Activated B cell treated with CpG ODN at 0.5 μM for 24 hours (primary cell): ENCODE measurements at regions not wholly inside any gene's neighbourhood (a gene's known extent, or its start where the extent isn't known, plus 50 kb on each side); places are given as distances from the start of the nearest gene placed in this dataset.

Source experiments
- ATAC-seq: fragments of 200-7000 bp; cut with Tn5 transposase; one replicate; pipeline ENCODE4 v1.10.0; 2021; ENCODE audit warnings: low read depth, mild to moderate bottlenecking, moderate library complexity
- CTCF ChIA-PET: fragments of 350-600 bp; sonication (Branson Sonifier 250); formaldehyde crosslinking; loops from one replicate; lab custom pipeline; 2021; ENCODE audit warnings: antibody characterized with exemption; lab: Charles Lee
- POLR2A ChIA-PET: fragments of 350-600 bp; sonication (Branson Sonifier 250); formaldehyde crosslinking; loops from one replicate; lab custom pipeline; 2021; ENCODE audit warnings: antibody characterized with exemption; lab: Charles Lee
- DNase-seq: peaks from one replicate; pipeline ENCODE4 v3.0.0; 2022
- H3K27ac Mint-ChIP-seq: one replicate; pipeline ENCODE4 v1.8.0; 2020; ENCODE audit warnings: mixed read lengths
- H3K27me3 Mint-ChIP-seq: one replicate; pipeline ENCODE4 v1.8.0; 2021; ENCODE audit warnings: mixed read lengths
- H3K36me3 Mint-ChIP-seq: one replicate; pipeline ENCODE4 v1.8.0; 2021; ENCODE audit warnings: low read depth, mixed read lengths
- H3K4me1 Mint-ChIP-seq: one replicate; pipeline ENCODE4 v1.8.0; 2021; ENCODE audit warnings: mixed read lengths
- H3K4me3 Mint-ChIP-seq: one replicate; pipeline ENCODE4 v1.8.0; 2020; ENCODE audit warnings: mild to moderate bottlenecking, mixed read lengths
- H3K9me3 Mint-ChIP-seq: one replicate; pipeline ENCODE4 v1.8.0; 2020; ENCODE audit warnings: mixed read lengths
- intact Hi-C: fragments of 100-400 bp; cut with micrococcal nuclease; formaldehyde crosslinking; loops from one replicate; pipeline ENCODE4 v1.15.1; 2024
- TF ChIP-seq, protein P1 (sequence below): fragments of 200-600 bp; IDR thresholded peaks from one replicate; pipeline ENCODE4 v1.8.0; 2022; ENCODE audit warnings: antibody characterized with exemption, mild to moderate bottlenecking

DNA sequence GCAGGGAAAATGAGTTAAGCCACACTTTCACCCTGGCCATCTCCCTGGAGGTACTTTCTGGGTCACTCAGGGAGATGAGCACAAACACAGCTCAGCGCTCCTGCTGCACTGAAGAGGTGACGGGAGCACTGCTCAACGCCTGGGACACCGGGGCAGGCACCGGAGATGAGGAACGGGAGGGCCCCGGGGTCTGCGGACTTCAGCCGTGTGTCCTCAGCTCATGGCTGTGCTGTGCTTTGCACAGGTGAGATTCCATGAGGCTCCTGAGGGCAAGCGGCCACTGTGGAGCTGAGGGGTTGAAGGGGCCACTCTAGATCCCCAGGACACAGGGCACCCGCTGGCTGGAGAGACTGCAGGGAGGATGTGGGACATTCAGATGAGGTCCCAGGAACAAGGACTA is 234.2 kb upstream of the EXOC2 start:
- ATAC-seq (no peak), DNase-seq (no peak)

DNA sequence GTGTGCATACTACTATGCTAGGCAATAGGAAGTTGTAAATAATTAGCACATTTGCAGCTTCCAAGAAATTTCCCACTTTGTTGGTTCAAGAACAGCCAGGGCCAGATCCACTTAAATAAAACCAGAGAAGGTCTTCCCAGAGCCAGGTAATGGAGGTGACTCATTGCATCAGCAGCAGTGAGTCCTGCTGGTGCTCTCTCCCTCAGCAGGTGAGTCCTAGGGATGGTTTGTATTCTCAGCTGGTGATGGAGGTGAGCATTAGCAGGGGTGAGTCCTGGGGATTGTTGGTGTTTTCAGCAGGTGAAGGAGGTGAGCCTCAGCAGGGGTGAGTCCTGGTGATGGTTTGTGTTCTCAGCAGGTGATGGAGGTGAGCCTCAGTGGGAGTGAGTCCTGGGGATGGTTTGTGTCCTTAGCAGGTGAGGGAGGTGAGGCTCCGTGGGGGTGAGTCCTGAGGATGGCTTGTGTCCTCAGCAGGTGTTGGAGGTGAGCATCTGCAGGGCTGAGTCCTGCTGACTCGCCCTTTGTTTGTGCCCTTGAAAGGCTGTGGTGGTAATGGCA is 232.8 kb upstream of the EXOC2 start:
- Mint-ChIP-seq H3K9me3 (peaks cover 11% of the 10 kb centered on the region), H3K27ac (no peak overlapping the region), H3K36me3 (no peaks in the 10 kb centered on the region), H3K27me3 (peaks cover 15% of the 10 kb centered on the region), H3K4me1 (no peaks in the 10 kb centered on the region), H3K4me3 (no peak overlapping the region)
- TF ChIP-seq, protein P1, sequence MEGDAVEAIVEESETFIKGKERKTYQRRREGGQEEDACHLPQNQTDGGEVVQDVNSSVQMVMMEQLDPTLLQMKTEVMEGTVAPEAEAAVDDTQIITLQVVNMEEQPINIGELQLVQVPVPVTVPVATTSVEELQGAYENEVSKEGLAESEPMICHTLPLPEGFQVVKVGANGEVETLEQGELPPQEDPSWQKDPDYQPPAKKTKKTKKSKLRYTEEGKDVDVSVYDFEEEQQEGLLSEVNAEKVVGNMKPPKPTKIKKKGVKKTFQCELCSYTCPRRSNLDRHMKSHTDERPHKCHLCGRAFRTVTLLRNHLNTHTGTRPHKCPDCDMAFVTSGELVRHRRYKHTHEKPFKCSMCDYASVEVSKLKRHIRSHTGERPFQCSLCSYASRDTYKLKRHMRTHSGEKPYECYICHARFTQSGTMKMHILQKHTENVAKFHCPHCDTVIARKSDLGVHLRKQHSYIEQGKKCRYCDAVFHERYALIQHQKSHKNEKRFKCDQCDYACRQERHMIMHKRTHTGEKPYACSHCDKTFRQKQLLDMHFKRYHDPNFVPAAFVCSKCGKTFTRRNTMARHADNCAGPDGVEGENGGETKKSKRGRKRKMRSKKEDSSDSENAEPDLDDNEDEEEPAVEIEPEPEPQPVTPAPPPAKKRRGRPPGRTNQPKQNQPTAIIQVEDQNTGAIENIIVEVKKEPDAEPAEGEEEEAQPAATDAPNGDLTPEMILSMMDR: no peak
- DNase-seq (no peak), ATAC-seq (no peak)
- POLR2A ChIA-PET: no interaction called here
- intact Hi-C loops: no loop called here
- CTCF ChIA-PET: no interaction called here

More for the DNA sequence above, 234.2 kb upstream of the EXOC2 start:
- Mint-ChIP-seq H3K9me3 (peaks cover 4% of the 10 kb centered on the region), H3K4me1 (no peaks in the 10 kb centered on the region), H3K27ac (no peak overlapping the region), H3K27me3 (peaks cover 15% of the 10 kb centered on the region), H3K4me3 (no peak overlapping the region), H3K36me3 (no peaks in the 10 kb centered on the region)
- POLR2A ChIA-PET: no interaction called here
- CTCF ChIA-PET: no interaction called here
- TF ChIP-seq, protein P1: no peak
- intact Hi-C loops: no loop called here

DNA sequence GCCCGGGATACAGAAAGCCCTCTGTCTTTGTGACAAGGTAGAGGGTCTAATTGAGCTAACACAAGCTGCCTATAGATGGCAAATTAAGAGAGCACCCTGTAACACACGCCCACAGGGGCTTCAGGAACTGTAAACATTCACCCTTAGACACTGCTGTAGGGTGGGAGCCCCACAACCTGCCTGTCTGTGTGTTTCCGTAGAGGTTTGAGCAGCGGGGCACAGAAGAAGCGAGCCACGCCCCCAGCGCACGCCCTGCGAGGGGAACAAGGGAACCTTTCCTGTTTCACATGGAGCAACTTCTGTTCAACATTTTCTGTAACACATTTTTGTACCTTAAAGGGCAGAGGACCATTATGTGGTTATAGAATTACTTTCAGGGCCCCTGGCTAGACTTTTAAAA is 231.7 kb upstream of the EXOC2 start:
- TF ChIP-seq, protein P1: no peak
- Mint-ChIP-seq H3K9me3 (peaks cover 14% of the 10 kb centered on the region), H3K27ac (no peak overlapping the region), H3K4me1 (no peaks in the 10 kb centered on the region), H3K36me3 (no peaks in the 10 kb centered on the region), H3K27me3 (peaks cover 15% of the 10 kb centered on the region), H3K4me3 (no peak overlapping the region)
- DNase-seq (no peak), ATAC-seq (no peak)
- intact Hi-C loops: no loop called here
- ChIA-PET CTCF (no interaction called here), POLR2A (no interaction called here)

DNA sequence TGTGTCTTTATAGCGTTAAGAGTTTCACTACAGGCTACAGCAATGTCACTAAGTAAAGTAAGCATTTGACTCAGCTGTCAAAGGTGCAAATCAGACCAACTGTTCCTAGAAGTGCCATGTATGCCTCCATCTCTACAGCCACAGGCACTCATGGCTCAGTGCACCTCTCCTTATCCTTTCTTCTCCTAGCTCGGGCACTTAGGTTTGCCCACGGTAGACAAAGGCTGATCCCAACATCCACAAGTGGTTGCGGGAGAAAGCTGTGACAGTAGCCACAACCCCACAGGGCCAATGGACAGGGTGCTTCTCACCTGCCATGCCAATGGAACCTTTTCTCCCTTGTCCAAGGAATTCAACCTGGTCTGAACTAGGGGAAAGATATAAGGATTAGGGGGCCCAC is 228.5 kb upstream of the EXOC2 start:
- CTCF ChIA-PET: no interaction called here
- no peak overlapping the region for H3K4me3 Mint-ChIP-seq
- no peak overlapping the region for H3K27ac Mint-ChIP-seq
- no peak for DNase-seq
- intact Hi-C loops: no loop called here
- no peaks in the 10 kb centered on the region for H3K36me3 Mint-ChIP-seq
- TF ChIP-seq, protein P1: no peak
- POLR2A ChIA-PET: no interaction called here
- no peak for ATAC-seq
- peaks cover 15% of the 10 kb centered on the region for H3K9me3 Mint-ChIP-seq
- H3K4me1 Mint-ChIP-seq: no peaks in the 10 kb centered on the region
- peaks cover 22% of the 10 kb centered on the region for H3K27me3 Mint-ChIP-seq

DNA sequence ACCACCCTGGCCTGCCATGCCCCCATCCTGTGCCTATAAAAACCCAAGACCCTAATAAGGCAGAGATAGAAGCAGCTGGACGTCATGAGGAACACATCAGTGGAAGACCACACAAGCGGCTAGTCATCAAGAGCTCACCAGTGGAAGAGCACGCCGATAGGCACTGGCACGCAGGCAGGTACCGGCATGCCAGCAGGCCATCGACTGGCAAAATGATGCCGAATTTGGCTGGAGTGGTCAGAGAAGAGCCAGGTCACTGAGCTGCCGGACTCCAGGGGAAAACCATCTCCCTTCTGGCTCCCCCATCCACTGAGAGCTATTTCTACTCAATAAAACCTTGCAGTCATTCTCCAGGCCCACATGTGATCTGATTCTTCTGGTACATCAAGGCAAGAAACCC is 227.6 kb upstream of the EXOC2 start:
- TF ChIP-seq, protein P1: no peak

More for the DNA sequence above, 227.6 kb upstream of the EXOC2 start:
- no peak overlapping the region for H3K4me3 Mint-ChIP-seq
- DNase-seq (no peak), ATAC-seq (no peak)
- H3K9me3 Mint-ChIP-seq: peaks cover 15% of the 10 kb centered on the region
- no peaks in the 10 kb centered on the region for H3K4me1 Mint-ChIP-seq
- CTCF ChIA-PET: no interaction called here
- intact Hi-C loops: no loop called here
- H3K27ac Mint-ChIP-seq: no peak overlapping the region
- H3K27me3 Mint-ChIP-seq: peaks cover 18% of the 10 kb centered on the region
- POLR2A ChIA-PET: no interaction called here
- H3K36me3 Mint-ChIP-seq: no peaks in the 10 kb centered on the region
